Neural progenitor cell (in vitro differentiated cells): ENCODE measurements at regions not wholly inside any gene's neighbourhood (a gene's known extent, or its start where the extent isn't known, plus 50 kb on each side); places are given as distances from the start of the nearest gene placed in this dataset.

Experiments used
- DNase-seq: peaks from one replicate; pipeline ENCODE4 v3.0.0-alpha.2; 2016; ENCODE audit warnings: low spot score
- H2AFZ ChIP-seq: fragments of 200-600 bp; sonication (generic); replicated peaks from 2 replicates; pipeline ENCODE4 v1.6.1; 2016; ENCODE audit warnings: antibody characterized with exemption
- H3F3A ChIP-seq: fragments of 200-600 bp; sonication (generic); 2 replicates; pipeline ENCODE4 v1.6.1; 2016; ENCODE audit warnings: antibody characterized with exemption, low read depth
- H3K27ac ChIP-seq: fragments of 200-600 bp; sonication (generic); 2 replicates; pipeline ENCODE4 v1.5.1; 2016; ENCODE audit warnings: mild to moderate bottlenecking
- H3K27me3 ChIP-seq: fragments of 200-600 bp; sonication (generic); 2 replicates; pipeline ENCODE4 v1.6.1; 2016; ENCODE audit warnings: mild to moderate bottlenecking, moderate library complexity
- H3K36me3 ChIP-seq: fragments of 200-600 bp; sonication (generic); 2 replicates; pipeline ENCODE4 v1.5.1; 2016
- H3K4me1 ChIP-seq: fragments of 200-600 bp; sonication (generic); 2 replicates; pipeline ENCODE4 v1.6.1; 2016; ENCODE audit warnings: mixed run types
- H3K4me2 ChIP-seq: fragments of 200-600 bp; sonication (generic); 2 replicates; pipeline ENCODE4 v1.6.1; 2016
- H3K4me3 ChIP-seq: fragments of 200-600 bp; sonication (generic); 2 replicates; pipeline ENCODE4 v1.5.1; 2016
- H3K79me2 ChIP-seq: fragments of 200-600 bp; sonication (generic); 2 replicates; pipeline ENCODE4 v1.6.1; 2016; ENCODE audit warnings: low read depth
- H3K9ac ChIP-seq: fragments of 200-600 bp; sonication (generic); 2 replicates; pipeline ENCODE4 v1.6.1; 2016
- H3K9me3 ChIP-seq: fragments of 200-600 bp; sonication (generic); 2 replicates; pipeline ENCODE4 v1.5.1; 2016; ENCODE audit warnings: low read depth
- H4K20me1 ChIP-seq: fragments of 200-600 bp; sonication (generic); 2 replicates; pipeline ENCODE4 v1.6.1; 2016; ENCODE audit warnings: low read depth
- H3K27ac Mint-ChIP-seq: 3 replicates; pipeline ENCODE4 v1.8.0; 2021; ENCODE audit warnings: mixed read lengths
- H3K27me3 Mint-ChIP-seq: 2 replicates; pipeline ENCODE4 v1.8.0; 2022; ENCODE audit warnings: low read depth, mild to moderate bottlenecking, inconsistent platforms, moderate library complexity, mixed read lengths; ENCODE audit not compliant: insufficient read depth
- H3K36me3 Mint-ChIP-seq: 3 replicates; pipeline ENCODE4 v1.8.0; 2021; ENCODE audit warnings: mixed read lengths
- H3K4me1 Mint-ChIP-seq: 3 replicates; pipeline ENCODE4 v1.8.0; 2021; ENCODE audit warnings: mixed read lengths
- H3K4me3 Mint-ChIP-seq: 3 replicates; pipeline ENCODE4 v1.8.0; 2021; ENCODE audit warnings: mild to moderate bottlenecking, moderate library complexity, mixed read lengths
- H3K9me3 Mint-ChIP-seq: 3 replicates; pipeline ENCODE4 v1.8.0; 2020; ENCODE audit warnings: mixed read lengths
- CTCF ChIP-seq: fragments of 200-600 bp; sonication (generic); IDR thresholded peaks from 2 replicates; pipeline ENCODE4 v1.5.1; 2017; ENCODE audit warnings: antibody characterized with exemption, mild to moderate bottlenecking
- EZH2 ChIP-seq: fragments of 200-600 bp; sonication (generic); IDR thresholded peaks from 2 replicates; pipeline ENCODE4 v1.6.1; 2017; ENCODE audit warnings: antibody characterized with exemption, mild to moderate bottlenecking, moderate library complexity
- EZH2phosphoT487 ChIP-seq: fragments of 200-600 bp; sonication (generic); IDR thresholded peaks from 2 replicates; pipeline ENCODE4 v1.6.1; 2017; ENCODE audit warnings: antibody characterized with exemption

DNA sequence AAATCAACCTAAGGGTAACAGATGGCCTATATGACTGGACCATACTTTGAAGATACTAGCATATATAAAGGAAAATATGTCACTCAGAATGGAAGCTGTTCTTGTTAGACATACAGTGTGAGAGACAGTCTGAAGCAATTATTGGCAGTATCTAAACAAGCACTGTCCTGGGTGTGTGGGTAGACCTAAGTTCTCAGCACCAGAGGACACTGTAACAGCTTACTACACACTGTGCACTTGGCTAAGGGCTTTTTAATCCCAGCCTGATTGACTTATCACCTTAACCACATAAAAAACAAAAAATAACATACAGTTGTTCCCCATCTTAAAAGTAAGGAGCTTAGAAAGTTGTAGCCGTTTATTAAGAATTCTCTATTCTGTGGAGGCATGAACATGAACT lies 1066.1 kb upstream of the FANCL start:
- no peak overlapping the region for H3K4me3 ChIP-seq
- no peaks in the 10 kb centered on the region for H3K36me3 ChIP-seq
- H3K79me2 ChIP-seq: no peaks in the 10 kb centered on the region
- no peaks in the 10 kb centered on the region for H4K20me1 ChIP-seq
- no peaks in the 10 kb centered on the region for H3K9me3 ChIP-seq
- H3K27me3 ChIP-seq: no peaks in the 10 kb centered on the region
- Mint-ChIP-seq H3K4me3 (no peak overlapping the region), H3K9me3 (no peaks in the 10 kb centered on the region), H3K36me3 (no peaks in the 10 kb centered on the region), H3K4me1 (no peaks in the 10 kb centered on the region), H3K27ac (no peak overlapping the region), H3K27me3 (no peaks in the 10 kb centered on the region)
- no peak overlapping the region for H3K27ac ChIP-seq
- TF ChIP-seq EZH2phosphoT487: no peak
- TF ChIP-seq EZH2: no peak
- TF ChIP-seq CTCF: no peak
- H3K4me2 ChIP-seq: no peak overlapping the region
- no peak overlapping the region for H2AFZ ChIP-seq
- H3F3A ChIP-seq: no peaks in the 10 kb centered on the region
- H3K4me1 ChIP-seq: no peaks in the 10 kb centered on the region
- no peak for DNase-seq
- H3K9ac ChIP-seq: no peak overlapping the region

DNA sequence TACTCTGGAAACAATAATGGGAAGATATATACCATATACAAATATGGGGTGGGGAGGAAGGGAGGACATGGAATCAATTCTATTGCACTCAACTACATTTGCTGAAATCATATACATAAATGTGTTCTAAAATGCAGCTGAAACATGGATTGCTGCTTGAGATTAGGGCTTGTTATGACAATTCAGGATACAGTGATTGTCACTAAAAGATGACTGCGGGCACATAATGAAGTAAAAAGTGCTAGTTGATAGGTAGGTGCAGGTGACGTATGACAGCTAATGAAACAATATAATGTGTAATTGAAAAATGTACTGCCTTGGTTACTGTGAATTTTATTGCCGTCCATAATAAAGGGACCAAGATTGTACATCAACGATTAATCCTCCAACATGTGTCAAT lies 1062.1 kb upstream of the FANCL start:
- Mint-ChIP-seq H3K4me3 (no peak overlapping the region), H3K9me3 (no peaks in the 10 kb centered on the region)
- no peak overlapping the region for H3K4me3 ChIP-seq

DNA sequence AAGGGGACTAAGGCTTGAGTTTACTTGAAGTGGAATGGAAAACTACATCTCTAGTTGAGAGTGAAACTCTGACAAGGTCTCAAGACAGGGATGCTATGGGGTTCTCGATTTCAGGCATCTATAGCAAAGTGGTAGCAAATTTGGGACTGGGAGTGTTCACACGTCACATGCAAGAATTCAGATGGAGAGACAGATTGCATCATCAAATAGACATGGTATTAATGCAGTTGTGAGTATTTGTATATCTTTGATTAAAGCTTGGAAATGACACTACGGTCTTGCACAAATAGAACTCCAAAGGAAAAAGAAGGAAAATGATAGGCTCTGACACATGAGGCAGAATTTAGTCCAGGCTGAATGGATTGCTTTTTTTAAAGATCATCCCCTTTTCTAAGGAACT lies 1061.6 kb upstream of the FANCL start:
- no peak overlapping the region for H3K27ac ChIP-seq

More for the DNA sequence above, 1062.1 kb upstream of the FANCL start:
- H3K27me3 Mint-ChIP-seq: peaks cover 2% of the 10 kb centered on the region
- Histone ChIP-seq H4K20me1 (no peaks in the 10 kb centered on the region), H3K4me1 (no peaks in the 10 kb centered on the region), H3K9ac (no peak overlapping the region), H3F3A (no peaks in the 10 kb centered on the region), H3K79me2 (no peaks in the 10 kb centered on the region), H2AFZ (no peak overlapping the region), H3K9me3 (no peaks in the 10 kb centered on the region), H3K27me3 (no peaks in the 10 kb centered on the region), H3K27ac (no peak overlapping the region), H3K36me3 (no peaks in the 10 kb centered on the region), H3K4me2 (no peak overlapping the region)
- no peak overlapping the region for H3K27ac Mint-ChIP-seq
- TF ChIP-seq EZH2phosphoT487 (no peak), CTCF (no peak), EZH2 (no peak)
- peaks cover 10% of the 10 kb centered on the region for H3K4me1 Mint-ChIP-seq
- DNase-seq: no peak
- no peaks in the 10 kb centered on the region for H3K36me3 Mint-ChIP-seq

More for the DNA sequence above, 1061.6 kb upstream of the FANCL start:
- Histone ChIP-seq H3F3A (no peaks in the 10 kb centered on the region), H3K27me3 (no peaks in the 10 kb centered on the region), H3K36me3 (no peaks in the 10 kb centered on the region), H4K20me1 (no peaks in the 10 kb centered on the region), H3K4me3 (no peak overlapping the region), H2AFZ (no peak overlapping the region), H3K9me3 (no peaks in the 10 kb centered on the region), H3K79me2 (no peaks in the 10 kb centered on the region), H3K4me2 (no peak overlapping the region), H3K4me1 (no peaks in the 10 kb centered on the region), H3K9ac (no peak overlapping the region)
- Mint-ChIP-seq H3K4me1 (peaks cover 16% of the 10 kb centered on the region), H3K9me3 (no peaks in the 10 kb centered on the region), H3K4me3 (no peak overlapping the region), H3K36me3 (no peaks in the 10 kb centered on the region), H3K27ac (no peak overlapping the region), H3K27me3 (peaks cover 2% of the 10 kb centered on the region)
- TF ChIP-seq EZH2 (no peak), EZH2phosphoT487 (no peak), CTCF (no peak)
- DNase-seq: no peak
